H9 (cell line): ENCODE measurements at regions not wholly inside any gene's neighbourhood (a gene's known extent, or its start where the extent isn't known, plus 50 kb on each side); places are given as distances from the start of the nearest gene placed in this dataset.

ENCODE experiments used
- DNase-seq: peaks from one replicate; pipeline ENCODE4 v3.0.0-alpha.2; 2017
- H2AFZ ChIP-seq: one replicate; pipeline ENCODE4 v1.6.1; 2013; ENCODE audit warnings: mild to moderate bottlenecking, low read length, control low read depth, moderate library complexity
- H2AK5ac ChIP-seq: 2 replicates; pipeline ENCODE4 v1.6.1; 2013; ENCODE audit warnings: low read length, control low read depth, mixed read lengths; ENCODE audit not compliant: insufficient read length
- H2BK120ac ChIP-seq: one replicate; pipeline ENCODE4 v1.6.1; 2013; ENCODE audit warnings: low read depth, mild to moderate bottlenecking, low read length, control low read depth, inconsistent platforms; ENCODE audit not compliant: poor library complexity, severe bottlenecking
- H2BK12ac ChIP-seq: 2 replicates; pipeline ENCODE4 v1.6.1; 2013; ENCODE audit warnings: low read length, control low read depth, mixed read lengths, low read depth; ENCODE audit not compliant: insufficient read length
- H2BK15ac ChIP-seq: 2 replicates; pipeline ENCODE4 v1.6.1; 2013; ENCODE audit warnings: low read depth, low read length, control low read depth
- H2BK20ac ChIP-seq: one replicate; pipeline ENCODE4 v1.6.1; 2013; ENCODE audit warnings: low read depth, mild to moderate bottlenecking, low read length, control low read depth, inconsistent platforms; ENCODE audit not compliant: poor library complexity, severe bottlenecking
- H2BK5ac ChIP-seq: 2 replicates; pipeline ENCODE4 v1.6.1; 2013; ENCODE audit warnings: low read length, control low read depth, mixed read lengths; ENCODE audit not compliant: insufficient read length
- H3K14ac ChIP-seq: 2 replicates; pipeline ENCODE4 v1.6.1; 2013; ENCODE audit warnings: low read length, control low read depth; ENCODE audit not compliant: insufficient read depth
- H3K18ac ChIP-seq: 2 replicates; pipeline ENCODE4 v1.6.1; 2013; ENCODE audit warnings: low read depth, mild to moderate bottlenecking, mixed read lengths, low read length, control low read depth; ENCODE audit not compliant: insufficient read length
- H3K23ac ChIP-seq: 2 replicates; pipeline ENCODE4 v1.6.1; 2013; ENCODE audit warnings: low read length, control low read depth, mixed read lengths, low read depth; ENCODE audit not compliant: insufficient read length
- H3K23me2 ChIP-seq: 2 replicates; pipeline ENCODE4 v1.6.1; 2013; ENCODE audit warnings: low read depth, mild to moderate bottlenecking, mixed read lengths, low read length, control low read depth; ENCODE audit not compliant: insufficient read length, poor library complexity, severe bottlenecking
- H3K27ac ChIP-seq: 2 replicates; pipeline ENCODE4 v1.5.1; 2013; ENCODE audit warnings: low read length, control low read depth, mixed read lengths, low read depth; ENCODE audit not compliant: insufficient read length
- H3K27me3 ChIP-seq: 2 replicates; pipeline ENCODE4 v1.6.1; 2013; ENCODE audit warnings: low read length, control low read depth, inconsistent platforms; ENCODE audit not compliant: insufficient read depth
- H3K4ac ChIP-seq: 2 replicates; pipeline ENCODE4 v1.6.1; 2013; ENCODE audit warnings: low read depth, mild to moderate bottlenecking, control low read depth, inconsistent platforms, low read length, moderate library complexity
- H3K4me1 ChIP-seq: 2 replicates; pipeline ENCODE4 v1.6.1; 2013; ENCODE audit warnings: low read length, control low read depth, inconsistent platforms; ENCODE audit not compliant: insufficient read depth
- H3K4me2 ChIP-seq: 2 replicates; pipeline ENCODE4 v1.6.1; 2013; ENCODE audit warnings: low read length, control low read depth, mixed read lengths; ENCODE audit not compliant: insufficient read length, insufficient read depth
- H3K56ac ChIP-seq: 2 replicates; pipeline ENCODE4 v1.6.1; 2013; ENCODE audit warnings: low read depth, mild to moderate bottlenecking, mixed read lengths, low read length, control low read depth; ENCODE audit not compliant: insufficient read length
- H3K79me1 ChIP-seq: 2 replicates; pipeline ENCODE4 v1.6.1; 2013; ENCODE audit warnings: low read depth, mild to moderate bottlenecking, moderate library complexity, low read length, control low read depth, inconsistent platforms; ENCODE audit not compliant: insufficient read depth, poor library complexity, severe bottlenecking
- H3K79me2 ChIP-seq: 2 replicates; pipeline ENCODE4 v1.6.1; 2013; ENCODE audit warnings: low read length, control low read depth, inconsistent platforms; ENCODE audit not compliant: insufficient read depth
- H3K9ac ChIP-seq: 2 replicates; pipeline ENCODE4 v1.6.1; 2013; ENCODE audit warnings: low read length, control low read depth, mixed read lengths; ENCODE audit not compliant: insufficient read length; ENCODE audit errors: extremely low read depth
- H3K9me3 ChIP-seq: one replicate; pipeline ENCODE4 v1.6.1; 2013; ENCODE audit warnings: low read depth, low read length, inconsistent platforms; ENCODE audit not compliant: control insufficient read depth
- H3T11ph ChIP-seq: one replicate; pipeline ENCODE4 v1.6.1; 2013; ENCODE audit warnings: mild to moderate bottlenecking, low read length, control low read depth, inconsistent platforms
- H4K20me1 ChIP-seq: one replicate; pipeline ENCODE4 v1.6.1; 2013; ENCODE audit not compliant: control insufficient read depth, insufficient read length, insufficient read depth
- H4K5ac ChIP-seq: 2 replicates; pipeline ENCODE4 v1.6.1; 2013; ENCODE audit warnings: low read depth, mild to moderate bottlenecking, mixed read lengths, low read length, control low read depth; ENCODE audit not compliant: insufficient read length
- H4K8ac ChIP-seq: replicated peaks from 2 replicates; pipeline ENCODE4 v1.6.1; 2013; ENCODE audit warnings: low read length, control low read depth, mixed read lengths, low read depth; ENCODE audit not compliant: insufficient read length
- H4K91ac ChIP-seq: 2 replicates; pipeline ENCODE4 v1.6.1; 2013; ENCODE audit warnings: low read depth, mild to moderate bottlenecking, moderate library complexity, mixed read lengths, low read length, control low read depth; ENCODE audit not compliant: insufficient read length
- H3K27ac Mint-ChIP-seq, 3 experiments: 2 replicates in 2 of 3; 3 replicates in 1 of 3; pipeline ENCODE4 v1.8.0; 2020 to 2021; ENCODE audit warnings: mixed read lengths in 3 of 3, mild to moderate bottlenecking in 1 of 3, moderate library complexity in 1 of 3
- H3K27me3 Mint-ChIP-seq: 2 replicates; pipeline ENCODE4 v1.8.0; 2021; ENCODE audit warnings: low read depth, mild to moderate bottlenecking, moderate library complexity, mixed read lengths
- H3K36me3 Mint-ChIP-seq, 3 experiments: 2 replicates in 2 of 3; 3 replicates in 1 of 3; pipeline ENCODE4 v1.8.0; 2020 to 2021; ENCODE audit warnings: low read depth in 3 of 3, mixed read lengths in 3 of 3; ENCODE audit not compliant: insufficient read depth in 1 of 3
- H3K4me1 Mint-ChIP-seq, 2 experiments: 2 replicates each; pipeline ENCODE4 v1.8.0; 2020; ENCODE audit warnings: mixed read lengths in 2 of 2
- H3K4me3 Mint-ChIP-seq, 2 experiments: 2 replicates in 1 of 2; 3 replicates in 1 of 2; pipeline ENCODE4 v1.8.0; 2020 to 2021; ENCODE audit warnings: mild to moderate bottlenecking in 2 of 2, mixed read lengths in 2 of 2, moderate library complexity in 1 of 2
- H3K9me3 Mint-ChIP-seq, 2 experiments: 2 replicates in 1 of 2; 3 replicates in 1 of 2; pipeline ENCODE4 v1.8.0; 2020; ENCODE audit warnings: mild to moderate bottlenecking in 2 of 2, mixed read lengths in 2 of 2, moderate library complexity in 1 of 2
- CTCF ChIP-seq: fragments of 200-600 bp; sonication (generic); conservative IDR thresholded peaks from 3 replicates; pipeline ENCODE4 v1.8.0; 2021; ENCODE audit warnings: antibody characterized with exemption, mild to moderate bottlenecking
- WGBS: extraction: QIAGEN DNeasy Blood & Tissue Kit; methylation state at CpG from one replicate; pipeline ENCODE4 v1.1.7; 2013; ENCODE audit warnings: missing lambda C conversion rate, low lambda C conversion rate, mixed read lengths; ENCODE audit not compliant: insufficient read length; ENCODE audit errors: extremely low coverage; 5-methylcytosine and 5-hydroxymethylcytosine counted together

GRCh38 chr1:157404063-157404501, 148.2 kb downstream of the FCRL5 start:
- H4K91ac ChIP-seq, result no peak overlapping the region
- peaks cover 2% of the 10 kb centered on the region for H3K27me3 Mint-ChIP-seq
- H3K9ac ChIP-seq, result no peak overlapping the region
- no peak overlapping the region for H3K4me3 Mint-ChIP-seq
- no peaks in the 10 kb centered on the region; a peak in 1 of 5 replicates for H3K9me3 Mint-ChIP-seq
- no peak overlapping the region for H2BK20ac ChIP-seq
- no peak overlapping the region for H4K5ac ChIP-seq
- H3K4me1 Mint-ChIP-seq, result peaks cover 19 to 24% of the 10 kb centered on the region in 2 experiments
- no peaks in the 10 kb centered on the region for H3K9me3 ChIP-seq
- H2BK12ac ChIP-seq, result no peak overlapping the region
- no peak overlapping the region for H3K4ac ChIP-seq
- no peaks in the 10 kb centered on the region for H3K4me1 ChIP-seq
- no peak overlapping the region for H2BK120ac ChIP-seq
- H3K27me3 ChIP-seq, result no peaks in the 10 kb centered on the region
- no peaks in the 10 kb centered on the region for H3K23me2 ChIP-seq
- no peak overlapping the region; a peak in 1 of 7 replicates for H3K27ac Mint-ChIP-seq
- no peak overlapping the region for H2AK5ac ChIP-seq
- no peak overlapping the region for H2AFZ ChIP-seq
- no CpG with 5 or more reads among the region's 3 CpGs for WGBS
- no peaks in the 10 kb centered on the region for H3K79me1 ChIP-seq
- DNase-seq, result no peak
- no peak overlapping the region for H3K56ac ChIP-seq
- H3K18ac ChIP-seq, result no peak overlapping the region
- no peak overlapping the region for H2BK15ac ChIP-seq
- H3K36me3 Mint-ChIP-seq, result no peaks in the 10 kb centered on the region; a peak in 1 of 7 replicates
- no peak overlapping the region for H3T11ph ChIP-seq
- H3K27ac ChIP-seq, result no peak overlapping the region
- H4K8ac ChIP-seq, result no peak overlapping the region
- H4K20me1 ChIP-seq, result peaks cover 4% of the 10 kb centered on the region
- H3K79me2 ChIP-seq, result no peaks in the 10 kb centered on the region
- TF ChIP-seq CTCF, result no peak
- H2BK5ac ChIP-seq, result no peak overlapping the region
- H3K14ac ChIP-seq, result no peak overlapping the region
- H3K23ac ChIP-seq, result no peak overlapping the region
- H3K4me2 ChIP-seq, result no peak overlapping the region
